ENCODE measurements at regions not wholly inside any gene's neighbourhood (a gene's known extent, or its start where the extent isn't known, plus 50 kb on each side); places are given as distances from the start of the nearest gene placed in this dataset.

- no peak for DNase-seq
Measured at GRCh38 chr6:119467488-119468081, 118.0 kb upstream of the MAN1A1 start.

DNA sequence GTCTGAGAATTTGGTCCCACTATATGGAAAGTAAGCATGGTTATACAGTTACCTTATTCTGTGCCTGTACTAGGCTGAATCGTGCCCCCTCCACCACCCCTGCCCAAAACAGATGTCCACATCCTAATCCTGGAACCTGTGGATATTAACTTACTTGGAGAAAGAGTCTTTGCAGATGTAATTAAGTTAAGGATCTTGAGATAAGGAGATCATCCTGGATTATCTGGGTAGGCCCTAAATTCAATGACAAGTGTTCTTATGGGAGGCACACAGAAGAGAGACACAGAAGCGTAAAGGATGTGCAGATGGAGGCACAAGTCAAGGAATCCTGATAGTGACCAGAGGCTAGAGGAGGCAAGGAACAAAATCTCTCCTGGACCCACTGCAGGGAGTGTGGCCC, 116.7 kb upstream of the MAN1A1 start:
- no peak for DNase-seq

DNA sequence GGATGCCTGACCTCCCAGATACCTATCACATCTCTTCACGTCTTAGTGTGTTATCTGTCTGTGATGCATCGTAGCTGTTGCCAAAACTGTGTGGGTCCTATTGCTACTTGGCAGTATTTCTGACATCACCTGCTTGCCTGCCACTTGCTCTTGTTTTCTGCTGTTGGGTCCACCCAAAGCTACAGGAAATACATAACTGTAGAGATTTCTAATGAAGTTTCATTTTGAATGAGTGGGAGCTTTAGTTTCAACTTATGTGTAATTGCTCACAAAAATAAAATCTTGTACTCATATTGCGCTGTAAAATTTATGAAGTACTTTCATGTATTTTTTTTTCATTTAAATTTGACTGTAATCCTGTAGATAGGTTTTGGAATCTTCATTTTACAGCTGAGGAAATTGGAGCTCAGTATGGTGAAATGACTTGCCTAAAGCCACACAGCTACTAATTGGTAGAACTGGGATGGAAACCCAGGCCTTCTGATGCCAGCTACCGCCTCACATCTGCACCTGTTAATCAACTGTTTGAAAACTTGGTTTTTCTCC, 113.6 kb upstream of the MAN1A1 start:
- DNase-seq, result no peak

DNA sequence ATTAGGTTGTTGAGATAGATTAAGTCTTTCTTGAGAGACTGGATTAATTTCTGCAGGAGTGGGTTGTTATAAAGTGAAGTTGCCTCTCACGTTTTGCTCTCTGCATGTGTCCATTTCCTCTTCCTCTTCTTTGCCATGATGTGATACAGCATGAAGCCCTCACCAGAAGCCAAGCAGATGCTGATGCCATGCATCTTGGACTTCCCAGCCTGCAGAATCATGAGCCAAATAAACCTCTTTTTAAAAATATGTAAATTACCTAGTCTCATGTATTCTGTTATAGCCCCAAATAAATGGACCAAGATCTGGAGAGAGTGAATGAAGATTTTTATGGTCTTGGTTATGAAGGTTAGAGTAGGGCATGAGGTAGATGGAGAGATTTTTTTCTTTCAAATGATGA, 111.6 kb upstream of the MAN1A1 start:
- DNase-seq, result no peak

- no peak for DNase-seq
Measured at GRCh38 chr6:119459207-119459974, 109.8 kb upstream of the MAN1A1 start.

- DNase-seq, result no peak
Measured at GRCh38 chr6:119454714-119455113, 105.2 kb upstream of the MAN1A1 start.

- no peak for DNase-seq
Measured at GRCh38 chr6:119453242-119454200, 104.0 kb upstream of the MAN1A1 start.

DNA sequence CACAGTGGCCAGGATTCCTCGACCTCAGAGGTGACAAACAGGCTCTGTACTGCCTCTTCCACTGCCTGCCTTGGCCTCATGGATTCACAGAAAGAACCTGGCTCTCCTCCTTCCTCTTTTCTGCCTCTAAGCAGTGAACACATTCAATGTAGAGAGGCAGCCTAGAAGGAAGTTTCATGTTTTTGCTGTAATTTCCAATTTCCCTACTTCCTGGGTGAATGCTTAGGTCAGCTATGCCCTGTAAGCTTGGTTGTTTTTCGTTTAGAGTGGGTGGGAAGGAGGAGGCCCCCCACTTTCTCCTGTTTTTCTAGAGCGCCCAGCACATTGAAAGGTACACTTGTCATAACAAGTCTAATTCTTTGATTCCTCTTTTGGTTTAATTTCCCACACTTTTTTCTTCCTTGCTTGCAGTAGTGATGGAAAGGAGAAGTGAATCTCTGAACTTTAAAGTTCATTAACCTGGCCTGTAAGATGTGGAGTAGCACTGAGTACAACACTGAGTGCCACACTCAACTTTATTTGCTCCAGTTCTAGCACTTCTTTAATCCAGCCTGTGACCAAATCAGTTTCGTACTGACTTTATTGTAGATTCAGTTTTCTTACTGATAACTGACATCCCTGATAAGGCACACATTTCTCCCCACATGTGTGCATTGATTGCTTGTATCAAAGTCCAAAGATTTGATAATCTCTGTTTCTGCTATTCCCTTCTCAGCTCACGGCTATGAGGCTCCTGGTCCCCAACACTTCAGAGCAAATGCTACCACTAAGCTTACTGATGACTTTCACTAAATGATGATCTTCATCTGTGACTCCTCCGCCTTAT, 100.0 kb upstream of the MAN1A1 start:
- no peak for DNase-seq

GRCh38 chr6:119447921-119448320, 98.4 kb upstream of the MAN1A1 start:
- no peak for DNase-seq

DNA sequence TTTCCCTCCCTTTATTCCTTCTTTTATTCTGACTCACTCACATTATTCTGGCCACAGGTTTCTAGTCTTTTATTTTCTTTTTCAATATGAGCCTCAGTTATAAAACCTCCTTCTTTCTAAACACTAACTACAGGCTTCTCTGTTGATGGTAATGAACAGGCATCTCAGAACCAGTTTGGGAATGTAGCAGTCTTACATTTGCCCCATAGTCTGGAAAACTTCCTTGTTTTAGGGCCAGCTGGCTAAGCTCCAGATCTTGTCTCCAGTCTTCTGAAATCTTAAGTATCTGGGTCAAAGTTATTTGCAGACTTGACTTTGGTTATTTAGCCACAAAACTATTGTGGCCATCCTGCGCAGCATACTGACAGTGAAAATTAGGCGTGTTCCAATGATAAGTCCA, 97.0 kb upstream of the MAN1A1 start:
- no peak for DNase-seq

- DNase-seq, result no peak
Measured at GRCh38 chr6:119446115-119446554, 96.6 kb upstream of the MAN1A1 start.

DNA sequence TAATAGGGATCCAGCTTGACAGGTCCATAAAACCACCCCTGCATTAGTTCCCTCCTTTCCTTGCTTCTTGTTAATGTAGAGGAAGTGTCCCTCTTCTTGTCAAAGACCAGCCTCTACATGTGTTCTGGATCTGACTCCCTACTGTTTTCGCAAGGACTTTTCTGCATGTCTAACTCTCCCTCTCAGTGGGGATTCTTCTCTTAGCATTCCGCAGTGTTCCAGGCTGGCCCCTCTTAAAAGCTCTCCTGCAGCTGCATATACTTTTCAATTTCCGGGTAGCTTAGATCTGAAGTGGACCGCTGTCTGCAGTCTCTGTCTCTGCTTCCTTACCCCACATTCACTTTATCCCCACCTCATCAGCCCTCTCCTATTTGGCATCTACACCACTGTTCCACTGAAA, 96.1 kb upstream of the MAN1A1 start:
- DNase-seq, result no peak

DNA sequence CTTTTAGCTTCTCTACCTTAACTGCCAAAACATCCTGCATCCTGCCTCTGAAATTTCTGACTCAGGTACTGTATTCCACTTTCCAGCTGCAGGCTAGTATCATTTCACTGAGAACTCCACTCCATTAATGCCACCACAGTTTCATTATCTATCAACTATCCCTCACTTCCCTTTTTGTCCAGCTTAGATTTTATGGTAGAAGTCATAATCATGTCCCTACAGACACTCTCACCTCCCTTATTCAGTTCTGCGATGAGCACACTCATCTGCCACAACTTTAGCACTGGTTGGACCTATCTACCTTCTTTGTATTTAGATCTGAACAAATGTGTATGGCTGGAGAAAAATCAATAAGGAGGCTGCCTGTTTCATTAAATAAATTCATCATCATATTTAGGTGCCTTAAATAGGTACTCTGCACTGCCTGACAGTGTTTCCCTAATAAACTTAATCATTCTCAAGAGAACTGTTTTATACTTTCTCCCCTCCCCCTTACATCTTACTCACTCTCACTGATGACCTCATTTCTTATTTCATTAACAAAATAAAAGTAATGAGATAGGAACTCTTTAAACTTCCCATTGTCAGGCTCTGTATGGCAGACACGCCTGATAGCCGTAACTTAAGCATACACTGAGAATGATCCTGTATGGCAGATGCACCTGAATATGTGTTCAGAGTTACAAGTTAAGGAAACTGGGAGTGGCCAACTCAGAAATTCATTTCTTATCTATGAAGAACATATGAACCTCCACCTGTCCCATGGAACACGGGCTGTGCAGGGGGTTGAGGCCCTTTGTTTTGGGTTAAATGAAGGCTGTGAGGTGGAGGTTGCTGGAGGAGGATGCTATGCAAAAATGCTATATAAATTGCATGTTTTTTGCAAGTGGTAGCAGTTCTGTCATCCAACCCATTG, 95.3 kb upstream of the MAN1A1 start:
- no peak for DNase-seq

DNA sequence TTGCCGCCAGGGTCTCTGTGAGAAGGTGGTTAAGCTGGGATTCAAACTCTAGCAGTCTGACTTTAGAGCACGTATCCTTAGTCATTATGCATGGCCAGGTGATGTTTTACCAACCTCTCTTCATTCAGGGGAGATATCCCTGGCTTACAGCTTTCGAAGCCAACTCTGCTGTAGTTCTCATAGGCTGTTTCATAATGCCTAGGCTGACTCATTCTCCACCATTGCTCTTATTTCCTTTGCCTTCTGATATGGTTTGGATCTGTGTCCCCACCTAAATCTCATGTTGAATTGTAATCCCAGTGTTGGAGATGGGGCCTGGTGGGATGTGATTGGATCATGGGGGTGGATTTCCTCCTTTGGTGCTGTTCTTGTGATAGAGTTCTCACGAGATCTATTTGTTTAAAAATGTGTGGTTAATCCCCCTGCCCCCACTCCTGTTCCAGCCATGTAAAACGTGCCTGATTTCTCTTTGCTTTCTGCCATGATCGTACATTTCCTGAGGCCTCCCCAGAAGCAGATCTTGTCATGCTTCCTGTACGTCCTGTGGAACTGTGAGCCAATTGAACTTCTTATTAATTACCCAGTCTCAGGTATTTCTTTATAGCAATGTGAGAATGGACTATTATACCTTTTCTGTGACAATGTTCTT, 94.6 kb upstream of the MAN1A1 start:
- no peak for DNase-seq

DNA sequence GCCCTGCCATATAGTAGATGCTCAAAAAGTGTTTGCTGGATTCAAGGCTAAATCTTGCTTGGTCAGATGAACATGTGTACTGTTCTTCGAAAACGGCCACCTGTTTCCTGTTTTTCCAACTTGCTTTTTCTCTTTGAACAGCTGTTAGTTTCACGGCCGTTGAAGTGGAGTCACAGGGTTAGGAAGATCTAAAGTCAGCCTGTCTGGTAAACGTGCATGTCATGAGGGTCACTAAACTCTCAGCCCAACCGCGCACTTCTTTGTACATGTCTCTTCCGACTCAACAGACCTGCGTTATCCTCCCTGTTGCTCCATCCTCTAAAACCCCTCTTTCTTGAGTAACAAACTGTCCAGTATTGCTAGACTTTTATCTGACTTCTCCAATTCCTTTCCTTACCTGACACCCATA, 93.2 kb upstream of the MAN1A1 start:
- no peak for DNase-seq

DNA sequence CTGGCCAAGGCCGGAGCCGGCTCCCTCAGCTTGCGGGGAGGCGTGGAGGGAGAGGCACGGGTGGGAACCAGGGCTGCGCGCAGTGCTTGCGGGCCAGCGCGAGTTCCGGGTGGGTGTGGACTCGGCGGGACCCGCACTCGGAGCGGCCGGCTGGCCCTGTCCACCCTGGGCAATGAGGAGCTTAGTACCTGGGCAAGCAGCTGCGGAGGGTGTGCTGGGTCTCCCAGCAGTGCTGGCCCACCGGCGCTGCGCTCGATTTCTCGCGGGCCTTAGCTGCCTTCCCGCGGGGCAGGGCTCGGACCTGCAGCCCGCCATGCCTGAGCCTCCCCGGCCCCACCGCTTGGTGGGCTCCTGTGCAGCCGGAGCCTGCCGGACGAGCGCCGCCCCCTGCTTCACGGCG, 91.4 kb upstream of the MAN1A1 start:
- DNase-seq, result no peak

DNA sequence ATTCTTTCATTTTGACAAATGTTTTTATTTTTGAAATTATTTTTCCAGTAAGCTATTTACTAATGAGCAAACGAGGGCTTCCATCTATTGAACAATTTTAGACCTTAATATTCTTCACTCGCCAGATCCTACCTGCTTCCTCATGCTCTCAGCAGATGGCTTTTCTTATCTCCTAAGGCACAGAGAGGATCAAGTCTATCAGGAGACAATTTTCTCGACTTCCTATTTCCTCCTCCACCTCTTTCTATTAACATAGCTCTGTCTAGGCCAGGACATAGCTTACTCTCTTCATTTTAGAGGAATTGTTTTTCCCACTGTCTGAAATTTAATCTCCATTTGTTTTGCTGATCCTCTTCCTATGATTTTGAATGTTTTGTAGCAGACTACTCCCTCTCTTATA, 87.0 kb upstream of the MAN1A1 start:
- no peak for DNase-seq

DNA sequence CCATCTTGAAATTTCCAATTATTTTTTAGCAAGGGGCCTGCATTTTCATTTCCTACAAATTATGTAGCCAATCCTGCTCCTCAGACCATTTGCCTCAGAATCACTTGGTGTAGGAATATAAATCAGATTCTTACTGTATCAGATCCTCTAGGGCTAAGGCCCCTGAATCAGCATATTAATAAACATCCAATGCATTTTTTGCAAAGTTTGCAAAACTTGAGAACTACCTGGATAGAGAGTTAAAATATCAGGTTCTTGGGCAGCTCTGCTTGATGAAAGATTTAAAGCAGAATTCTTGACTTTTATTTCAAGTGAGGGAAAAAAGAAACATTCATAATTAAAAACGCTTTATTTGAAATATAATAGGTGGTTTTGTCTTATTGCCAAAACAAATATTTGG, 82.2 kb upstream of the MAN1A1 start:
- DNase-seq, result no peak

DNA sequence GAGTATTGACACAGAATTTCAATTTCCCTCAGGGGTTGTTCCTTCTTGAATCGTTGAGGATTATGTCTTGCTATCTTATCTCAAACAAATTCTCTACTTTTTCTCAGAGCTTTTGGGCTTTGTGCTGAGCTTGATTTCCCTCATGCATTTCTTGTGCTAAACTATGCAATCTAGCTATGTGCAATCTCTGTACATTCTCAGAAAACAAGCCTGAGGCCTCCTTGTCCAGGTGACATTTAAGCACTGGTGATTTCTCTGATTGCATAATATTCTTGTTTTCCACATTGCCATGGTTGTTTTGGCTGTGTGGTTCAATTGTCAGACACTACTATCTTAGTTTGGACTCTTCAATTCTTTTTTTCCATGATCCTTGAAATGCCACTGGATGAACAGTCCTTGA, 81.2 kb upstream of the MAN1A1 start:
- no peak for DNase-seq

DNA sequence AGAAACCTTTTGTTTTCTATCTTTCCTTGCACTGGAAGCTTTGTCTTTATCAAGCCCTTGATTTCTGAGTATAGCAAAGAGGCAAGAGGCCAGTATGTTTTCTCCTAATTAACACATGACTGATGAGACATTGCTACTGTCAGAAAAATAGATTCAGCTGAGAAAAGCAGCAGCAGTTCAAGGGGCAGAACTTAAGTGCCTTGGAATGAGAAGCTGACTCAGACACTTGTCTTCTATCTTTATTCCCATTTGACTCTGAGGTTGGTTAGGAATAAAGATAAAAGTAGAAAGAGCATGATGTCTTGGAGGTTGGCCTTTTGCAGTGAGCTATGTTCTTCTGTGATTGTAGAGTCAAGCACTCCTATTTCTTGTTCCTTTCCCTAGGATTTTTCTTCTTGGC, 79.1 kb upstream of the MAN1A1 start:
- DNase-seq, result no peak

DNA sequence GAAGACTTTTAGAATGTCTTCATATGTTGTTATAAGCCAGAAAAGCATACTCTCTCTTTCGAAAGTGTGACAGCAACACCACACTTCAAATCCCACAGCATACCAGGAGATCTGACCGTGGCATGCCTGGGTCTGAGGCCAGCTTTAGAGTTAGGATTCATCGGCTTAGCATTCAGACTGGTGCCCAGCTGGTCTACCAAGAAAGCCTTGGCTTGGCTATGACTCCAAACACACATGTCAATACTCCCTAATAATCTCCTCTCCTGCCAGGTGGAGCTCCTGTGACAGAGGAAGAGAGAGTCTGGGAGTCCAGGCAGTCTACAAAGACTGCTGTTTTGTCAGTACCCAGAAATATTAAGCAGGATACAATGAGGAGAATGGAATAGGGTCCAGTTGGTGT, 77.1 kb upstream of the MAN1A1 start:
- DNase-seq, result no peak
